Midbrain (tissue), 1 donor: ENCODE measurements at regions not wholly inside any gene's neighbourhood (a gene's known extent, or its start where the extent isn't known, plus 50 kb on each side); places are given as distances from the start of the nearest gene placed in this dataset.
A peak's percentile ranks its signal among the peaks of the same experiment; 100 is the strongest.

Source experiments
- DNase-seq: peaks from one replicate; lab custom pipeline; 2025; lab: John Stamatoyannopoulos, UW

- DNase-seq = no peak
Observed at GRCh38 chr18:22544626-22545025, 126.9 kb upstream of the CTAGE1 start.

DNA sequence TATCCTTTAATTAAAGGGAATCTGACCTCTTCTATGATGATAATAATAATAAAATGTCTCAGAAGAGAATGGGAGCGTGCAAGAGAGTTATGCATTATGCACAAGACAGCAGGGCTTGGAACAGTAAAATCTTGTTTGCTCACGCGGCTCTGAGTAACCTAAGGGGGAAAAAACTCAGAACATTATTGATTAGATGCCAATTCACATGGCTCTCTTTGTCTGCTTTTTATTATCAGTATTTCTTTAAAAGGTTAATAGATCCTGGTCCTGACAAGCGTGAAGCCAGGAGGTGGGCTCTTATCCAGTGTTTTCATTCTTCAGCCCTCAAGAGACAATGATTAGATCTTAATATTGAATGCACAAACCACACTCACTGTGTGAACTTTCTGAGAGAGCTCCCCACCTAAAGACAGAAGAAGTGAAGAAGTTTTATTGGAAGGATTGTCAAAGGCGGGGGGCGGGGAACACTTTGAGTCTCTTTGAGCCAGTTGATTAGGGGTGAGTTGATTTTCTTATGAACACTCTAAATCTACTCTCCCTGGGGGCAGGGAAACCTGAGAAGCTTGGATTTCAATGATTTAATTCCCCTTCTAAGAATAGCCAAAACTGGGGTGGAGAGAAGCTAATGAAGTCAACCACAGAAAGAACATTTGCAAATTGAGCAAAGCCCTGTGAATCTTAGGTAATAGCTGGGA is 127.5 kb upstream of the CTAGE1 start:
- DNase-seq = no peak

DNA sequence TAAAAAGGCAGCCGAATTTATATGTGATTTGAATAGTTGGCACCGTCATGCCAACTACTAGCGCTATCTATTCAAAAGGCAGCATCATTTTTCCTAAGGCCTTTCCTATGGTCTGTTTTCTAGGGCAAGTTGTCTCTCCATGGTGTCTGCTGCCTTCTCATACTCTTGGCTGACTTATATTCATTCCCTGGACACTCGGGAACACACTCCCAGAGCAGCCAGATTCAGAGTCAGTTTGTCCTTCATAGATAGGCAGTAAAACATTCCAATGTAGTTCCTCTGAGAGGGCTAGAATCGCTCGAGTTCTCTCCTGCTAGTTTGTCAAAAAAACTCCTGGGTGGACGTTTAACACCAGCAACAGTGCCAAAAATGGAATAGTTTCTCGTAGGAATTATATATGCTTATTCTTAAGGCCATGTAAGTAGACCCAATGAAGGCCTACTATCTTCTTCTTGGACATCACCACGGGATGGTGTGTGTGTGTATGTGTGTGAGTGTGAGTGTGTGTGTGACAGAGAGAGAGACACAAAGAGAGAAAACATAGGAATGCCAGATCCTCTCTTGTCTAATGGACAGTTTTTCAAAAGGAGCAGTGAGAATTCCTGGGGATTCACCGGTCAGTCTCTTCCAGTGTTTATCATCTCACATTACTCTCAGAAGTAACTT is 129.3 kb upstream of the CTAGE1 start:
- DNase-seq = no peak

DNA sequence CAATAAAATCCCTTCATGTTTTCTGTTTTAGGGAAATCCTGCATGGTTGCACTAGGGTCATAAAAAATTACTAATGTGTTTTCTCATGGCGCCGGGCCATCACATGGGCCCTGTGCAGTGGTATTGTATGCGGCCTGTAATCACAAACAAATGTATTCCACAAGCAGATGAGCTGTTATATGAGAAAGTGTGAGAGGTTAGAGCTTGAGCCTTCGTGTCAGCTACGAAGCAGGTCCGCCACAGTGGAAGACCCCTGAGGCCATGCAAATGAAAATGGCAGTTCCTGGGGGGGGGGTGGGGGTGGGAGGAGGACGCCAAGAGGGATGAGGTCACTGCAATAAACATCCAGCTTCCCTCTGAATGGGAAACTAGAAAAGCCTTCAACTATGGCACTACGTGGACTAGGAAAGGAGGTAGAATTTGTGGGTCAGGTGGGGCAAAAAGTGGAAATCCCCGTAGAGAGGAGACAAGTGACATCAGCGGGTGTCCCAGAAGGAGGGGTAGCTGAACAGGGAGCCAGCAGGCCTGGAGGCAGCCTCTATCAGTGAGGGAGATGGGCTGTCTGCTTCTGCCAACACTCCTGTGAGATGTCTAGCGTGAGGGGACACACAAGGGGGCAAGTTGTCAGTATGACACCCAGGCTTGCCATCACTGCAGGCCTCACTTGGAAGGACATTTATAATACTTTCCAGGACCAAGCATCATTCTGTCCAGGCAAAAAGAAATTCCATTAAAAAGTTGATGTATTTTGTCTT is 130.3 kb upstream of the CTAGE1 start:
- no peak for DNase-seq

GRCh38 chr18:22549260-22549937 is 131.7 kb upstream of the CTAGE1 start:
- DNase-seq = no peak

- no peak for DNase-seq
Observed at GRCh38 chr18:22550366-22550765, 132.7 kb upstream of the CTAGE1 start.

- DNase-seq = no peak
Observed at GRCh38 chr18:22550861-22551260, 133.1 kb upstream of the CTAGE1 start.

DNA sequence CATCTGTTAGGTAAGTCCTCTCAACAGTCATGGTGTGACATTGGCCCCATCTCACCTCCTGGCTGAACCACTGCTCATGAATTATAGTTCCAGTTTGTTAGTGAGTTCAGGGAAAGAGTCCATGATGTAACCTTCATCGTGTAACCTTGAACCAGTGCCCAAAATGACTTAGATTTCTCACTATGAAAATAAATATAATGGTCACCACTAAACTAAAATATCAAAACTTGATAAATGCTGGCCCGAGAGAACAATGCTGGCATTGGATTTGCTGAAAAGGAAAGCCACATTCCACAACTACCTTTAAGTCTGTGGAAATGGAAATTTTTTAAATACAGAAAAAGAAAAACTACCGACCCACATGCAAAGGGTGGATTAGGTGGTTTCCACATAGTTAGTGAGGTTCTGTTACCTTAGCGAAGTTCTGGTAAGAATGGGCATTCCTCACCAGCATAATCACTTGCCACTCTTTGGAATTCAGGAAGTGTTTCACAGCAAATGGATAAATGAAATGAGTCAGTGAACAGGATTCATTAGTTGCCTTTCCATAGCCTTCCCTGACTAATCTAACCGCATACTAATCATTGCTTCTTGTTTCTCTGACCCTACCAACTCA is 133.9 kb upstream of the CTAGE1 start:
- no peak for DNase-seq

- DNase-seq = no peak
Observed at GRCh38 chr18:22552254-22552653, 134.5 kb upstream of the CTAGE1 start.

- DNase-seq = no peak
Observed at GRCh38 chr18:22552899-22553460, 135.3 kb upstream of the CTAGE1 start.

DNA sequence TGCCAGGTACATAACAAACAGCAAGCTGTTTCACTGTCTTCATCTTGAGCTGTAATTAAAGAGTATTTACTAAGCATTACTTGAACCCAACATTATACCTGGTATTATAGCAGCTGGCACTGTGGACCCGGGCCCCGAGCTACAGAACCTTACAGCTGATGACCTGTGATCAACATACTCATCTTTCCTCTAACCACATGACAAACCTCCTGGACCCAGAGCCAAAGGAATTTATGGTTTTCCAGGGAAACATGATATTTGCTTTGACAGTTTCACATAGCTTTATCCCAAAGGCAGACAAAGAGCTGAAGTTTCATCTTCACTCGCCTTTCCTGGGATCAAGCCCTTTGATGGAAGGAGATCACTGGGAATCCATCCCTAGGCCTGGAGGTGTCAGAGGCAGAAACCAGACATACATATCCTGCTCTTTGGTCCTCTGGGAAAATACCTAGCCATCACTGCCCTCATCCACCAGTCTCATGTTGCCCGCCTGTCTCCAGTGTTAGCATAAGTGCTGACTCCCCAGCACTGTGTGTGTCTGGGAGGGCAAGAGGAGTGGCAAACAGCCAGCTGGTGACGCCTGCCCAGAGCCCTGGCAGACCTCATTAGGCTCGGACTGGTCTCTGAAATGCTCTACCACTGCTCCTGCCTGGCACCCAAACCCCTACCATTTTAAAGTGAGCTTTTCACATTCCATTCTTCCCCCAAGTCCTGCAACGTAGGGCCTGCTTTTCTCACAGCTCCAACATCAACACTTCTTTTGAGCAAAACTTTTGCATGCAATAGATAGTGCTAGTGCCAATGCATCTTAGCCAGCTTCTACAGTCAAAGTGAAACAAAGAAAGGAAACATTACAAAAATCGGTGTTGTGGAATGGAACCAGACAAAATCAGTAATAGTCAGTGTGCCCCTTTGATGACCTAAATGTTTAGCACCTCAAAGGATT is 138.8 kb upstream of the CTAGE1 start:
- DNase-seq = no peak

DNA sequence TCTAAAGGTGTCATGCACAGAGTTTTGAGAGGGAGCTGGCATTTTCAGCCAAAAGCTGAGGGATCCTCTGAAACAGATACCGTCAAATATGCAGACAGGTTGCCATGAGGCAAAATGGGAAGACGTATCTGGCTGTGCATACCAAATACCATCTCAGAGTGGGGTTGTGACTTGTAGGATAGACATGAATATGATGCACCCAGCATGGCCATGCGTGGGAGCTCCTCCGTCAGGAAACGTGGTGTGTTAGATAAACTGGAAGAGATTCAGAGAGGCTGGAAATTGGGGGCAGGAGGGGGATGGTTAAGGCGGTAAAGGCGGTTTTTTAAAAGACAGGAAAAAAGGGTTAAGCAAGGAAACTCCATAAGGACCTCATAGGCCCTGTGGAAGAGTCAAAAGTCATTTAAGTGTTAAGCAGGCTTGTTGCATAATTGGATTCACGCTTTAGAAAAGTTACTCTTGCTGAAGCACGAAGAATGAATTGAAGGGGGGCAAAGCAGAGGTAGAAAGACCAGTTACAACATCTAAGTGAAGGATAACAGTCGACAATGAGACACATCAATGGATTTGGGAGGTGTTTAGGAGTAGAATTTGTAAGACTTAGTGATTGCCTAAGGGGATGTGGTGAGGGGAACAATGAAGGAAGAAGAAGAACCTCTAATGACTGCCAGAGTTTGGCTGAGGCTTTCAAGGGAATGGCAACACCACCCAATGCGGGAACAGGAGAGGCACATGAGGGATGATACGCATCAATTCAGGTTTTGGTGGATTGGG is 139.6 kb upstream of the CTAGE1 start:
- no peak for DNase-seq

DNA sequence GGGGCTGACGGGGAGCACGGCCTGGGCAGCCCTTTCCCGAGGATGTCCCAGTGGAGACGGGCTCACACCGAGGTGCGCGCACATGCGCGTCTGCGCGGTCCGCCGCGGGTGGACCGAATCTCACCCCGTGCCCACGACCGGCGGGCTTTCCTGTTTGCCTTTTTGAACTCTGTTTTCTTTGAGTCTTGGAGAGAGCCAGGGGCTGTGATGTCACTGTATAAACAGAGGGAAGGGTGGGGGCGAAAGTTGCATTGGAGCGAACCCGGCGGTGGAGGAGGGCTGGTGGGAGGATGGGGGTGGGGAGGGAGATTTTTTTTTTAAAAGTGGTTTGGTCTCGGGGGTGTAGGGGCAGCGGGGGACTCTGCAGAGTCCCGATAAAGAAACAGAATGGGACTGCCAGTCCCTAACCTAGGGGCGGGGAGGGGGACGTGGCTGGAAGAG is 141.2 kb upstream of the CTAGE1 start:
- DNase-seq = no peak

- DNase-seq = no peak
Observed at GRCh38 chr18:22559414-22560274, 141.9 kb upstream of the CTAGE1 start.

GRCh38 chr18:22560275-22560610 is 142.5 kb upstream of the CTAGE1 start:
- no peak for DNase-seq

GRCh38 chr18:22560797-22561196 is 143.1 kb upstream of the CTAGE1 start:
- no peak for DNase-seq

DNA sequence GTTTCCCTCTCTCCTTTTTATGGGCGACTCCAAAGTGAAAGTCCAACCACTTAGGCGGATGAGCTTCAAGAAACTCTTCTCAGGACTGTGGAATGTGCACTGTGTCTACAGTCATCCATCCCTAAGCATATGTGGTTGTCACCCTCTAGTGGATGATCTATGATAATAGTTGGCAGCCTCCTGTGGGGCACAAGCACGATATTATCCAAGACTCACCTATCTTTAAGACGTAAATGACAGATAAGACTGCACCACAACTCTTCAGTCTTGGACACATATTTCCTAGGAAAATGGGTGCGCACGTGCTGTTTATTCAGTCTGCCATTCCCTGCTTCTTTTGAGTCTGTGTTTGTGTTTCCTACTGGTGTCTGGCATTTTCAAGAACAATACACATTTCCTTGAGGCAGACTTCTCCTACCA is 145.5 kb upstream of the CTAGE1 start:
- DNase-seq = peak; percentile 30

DNA sequence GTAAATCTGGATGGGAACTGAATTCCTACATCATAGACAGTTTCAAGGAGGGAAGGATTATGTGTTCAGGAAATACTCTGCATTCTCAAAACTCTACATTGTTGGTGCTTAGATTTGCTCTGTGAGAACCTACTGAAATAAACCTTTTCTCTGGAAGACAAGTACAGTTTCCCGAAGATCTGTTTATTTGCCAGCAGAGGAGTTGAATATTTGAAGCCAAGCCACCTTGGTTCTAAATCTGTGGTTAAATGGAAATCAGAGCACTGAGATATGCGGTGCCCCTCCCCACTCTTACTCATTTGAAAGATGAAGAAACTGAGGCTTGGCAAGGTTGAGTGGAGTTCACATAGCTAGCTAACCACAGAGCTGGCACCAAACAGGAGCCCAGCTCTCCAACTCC is 146.3 kb upstream of the CTAGE1 start:
- no peak for DNase-seq
